DND-41 (cell line): ENCODE measurements at regions not wholly inside any gene's neighbourhood (a gene's known extent, or its start where the extent isn't known, plus 50 kb on each side); places are given as distances from the start of the nearest gene placed in this dataset.
"Not testable (repeated sequence)": the region's sequence is repeated elsewhere in the genome, so short reads cannot be mapped to it uniquely, and the experiment has no call there.

Experiments used
- CTCF ChIP-seq: IDR thresholded peaks from 2 replicates; pipeline ENCODE4 v1.5.1; 2012; ENCODE audit warnings: borderline replicate concordance, low read length, moderate library complexity, mild to moderate bottlenecking; ENCODE audit not compliant: poor library complexity, severe bottlenecking; ENCODE audit errors: extremely low read depth
- EZH2 ChIP-seq: IDR thresholded peaks from 3 replicates; pipeline ENCODE4 v1.6.1; 2012; ENCODE audit warnings: borderline replicate concordance, low read depth, mild to moderate bottlenecking, moderate library complexity, low read length, inconsistent platforms; ENCODE audit not compliant: severe bottlenecking

- TF ChIP-seq CTCF, EZH2: not testable (repeated sequence)
Observed at GRCh38 chr4:3984796-3985195, 218.6 kb downstream of the ADRA2C start.
